Activated CD8-positive, alpha-beta T cell treated with anti-CD3 and anti-CD28 coated beads for 36 hours (primary cell): ENCODE measurements at regions not wholly inside any gene's neighbourhood (a gene's known extent, or its start where the extent isn't known, plus 50 kb on each side); places are given as distances from the start of the nearest gene placed in this dataset.

ENCODE experiments used
- ATAC-seq: fragments of 200-7000 bp; cut with Tn5 transposase; one replicate; pipeline ENCODE4 v1.10.0; 2021; ENCODE audit warnings: mild to moderate bottlenecking, moderate library complexity
- CTCF ChIA-PET: fragments of 350-600 bp; sonication (Branson Sonifier 250); formaldehyde crosslinking; loops from one replicate; lab custom pipeline; 2021; ENCODE audit warnings: antibody characterized with exemption; lab: Charles Lee
- POLR2A ChIA-PET: fragments of 350-600 bp; sonication (Branson Sonifier 250); formaldehyde crosslinking; loops from one replicate; lab custom pipeline; 2021; ENCODE audit warnings: antibody characterized with exemption; lab: Charles Lee
- DNase-seq: peaks from one replicate; pipeline ENCODE4 v3.0.0-alpha.2; 2020
- H3K27ac Mint-ChIP-seq: one replicate; pipeline ENCODE4 v1.8.0; 2021; ENCODE audit warnings: mild to moderate bottlenecking, mixed read lengths
- H3K27me3 Mint-ChIP-seq: one replicate; pipeline ENCODE4 v1.8.0; 2021; ENCODE audit warnings: mixed read lengths
- H3K36me3 Mint-ChIP-seq: one replicate; pipeline ENCODE4 v1.8.0; 2021; ENCODE audit warnings: low read depth, mixed read lengths
- H3K4me1 Mint-ChIP-seq: one replicate; pipeline ENCODE4 v1.8.0; 2021; ENCODE audit warnings: low read depth, mixed read lengths
- H3K4me3 Mint-ChIP-seq: one replicate; pipeline ENCODE4 v1.8.0; 2021; ENCODE audit warnings: mild to moderate bottlenecking, moderate library complexity, mixed read lengths
- H3K9me3 Mint-ChIP-seq: one replicate; pipeline ENCODE4 v1.8.0; 2021; ENCODE audit warnings: mixed read lengths
- intact Hi-C: fragments of 100-400 bp; cut with micrococcal nuclease; formaldehyde crosslinking; loops from one replicate; pipeline ENCODE4 v1.10.0; 2022
- TF ChIP-seq, protein P1 (sequence below): fragments of 200-600 bp; IDR thresholded peaks from one replicate; pipeline ENCODE4 v1.8.0; 2022; ENCODE audit warnings: antibody characterized with exemption, mild to moderate bottlenecking

DNA sequence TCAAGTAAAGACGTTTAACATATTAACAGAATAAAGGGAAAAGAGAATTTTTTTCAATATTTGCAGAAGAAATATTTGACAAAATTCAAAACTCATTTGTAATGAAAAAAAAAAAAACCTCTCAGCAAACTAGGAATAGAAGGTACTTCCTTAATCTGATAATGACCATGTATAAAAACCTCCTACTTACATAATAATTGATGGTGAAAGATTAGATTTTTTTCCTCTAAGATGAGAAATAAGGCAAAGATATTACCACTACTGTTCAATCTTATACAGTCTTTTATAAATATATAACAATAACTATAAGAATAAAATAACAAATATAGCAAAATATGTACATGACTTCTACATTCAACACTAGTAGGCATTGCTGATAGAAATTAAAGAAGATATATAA is 424.6 kb upstream of the KLF4 start:
- H3K9me3 Mint-ChIP-seq, result peaks cover 9% of the 10 kb centered on the region
- POLR2A ChIA-PET, result no interaction called here
- no peak for DNase-seq
- H3K27ac Mint-ChIP-seq, result no peak overlapping the region
- CTCF ChIA-PET, result no interaction called here
- no peaks in the 10 kb centered on the region for H3K4me1 Mint-ChIP-seq
- intact Hi-C loops, result no loop called here
- TF ChIP-seq, protein P1, sequence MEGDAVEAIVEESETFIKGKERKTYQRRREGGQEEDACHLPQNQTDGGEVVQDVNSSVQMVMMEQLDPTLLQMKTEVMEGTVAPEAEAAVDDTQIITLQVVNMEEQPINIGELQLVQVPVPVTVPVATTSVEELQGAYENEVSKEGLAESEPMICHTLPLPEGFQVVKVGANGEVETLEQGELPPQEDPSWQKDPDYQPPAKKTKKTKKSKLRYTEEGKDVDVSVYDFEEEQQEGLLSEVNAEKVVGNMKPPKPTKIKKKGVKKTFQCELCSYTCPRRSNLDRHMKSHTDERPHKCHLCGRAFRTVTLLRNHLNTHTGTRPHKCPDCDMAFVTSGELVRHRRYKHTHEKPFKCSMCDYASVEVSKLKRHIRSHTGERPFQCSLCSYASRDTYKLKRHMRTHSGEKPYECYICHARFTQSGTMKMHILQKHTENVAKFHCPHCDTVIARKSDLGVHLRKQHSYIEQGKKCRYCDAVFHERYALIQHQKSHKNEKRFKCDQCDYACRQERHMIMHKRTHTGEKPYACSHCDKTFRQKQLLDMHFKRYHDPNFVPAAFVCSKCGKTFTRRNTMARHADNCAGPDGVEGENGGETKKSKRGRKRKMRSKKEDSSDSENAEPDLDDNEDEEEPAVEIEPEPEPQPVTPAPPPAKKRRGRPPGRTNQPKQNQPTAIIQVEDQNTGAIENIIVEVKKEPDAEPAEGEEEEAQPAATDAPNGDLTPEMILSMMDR, result no peak
- no peaks in the 10 kb centered on the region for H3K36me3 Mint-ChIP-seq
- H3K4me3 Mint-ChIP-seq, result no peak overlapping the region
- H3K27me3 Mint-ChIP-seq, result no peaks in the 10 kb centered on the region
- ATAC-seq, result no peak

DNA sequence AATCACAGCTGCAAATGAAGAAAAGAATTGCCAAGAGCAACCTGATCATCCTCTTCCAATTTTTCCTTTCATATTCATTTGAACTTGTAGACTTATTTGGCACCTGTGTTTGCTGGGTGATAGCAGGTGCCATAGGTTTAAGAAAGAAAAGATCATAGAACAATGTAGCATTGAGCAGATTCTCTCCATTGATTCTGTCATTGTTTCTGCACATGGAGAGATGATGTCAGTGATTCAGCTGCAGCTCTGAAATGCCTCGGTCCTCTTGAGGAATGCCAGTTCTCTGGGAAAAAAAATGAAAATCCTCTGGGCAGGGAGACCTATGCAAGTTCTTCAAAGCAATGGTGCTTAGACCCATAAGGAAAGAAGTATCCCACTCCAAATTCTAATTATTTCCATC is 418.1 kb upstream of the KLF4 start:
- CTCF ChIA-PET, result no interaction called here
- intact Hi-C loops, result no loop called here
- Mint-ChIP-seq H3K4me3 (no peak overlapping the region), H3K27ac (no peak overlapping the region), H3K4me1 (no peaks in the 10 kb centered on the region), H3K27me3 (no peaks in the 10 kb centered on the region), H3K36me3 (no peaks in the 10 kb centered on the region), H3K9me3 (peaks cover 2% of the 10 kb centered on the region)
- TF ChIP-seq, protein P1, result no peak
- no peak for ATAC-seq
- POLR2A ChIA-PET, result no interaction called here
- no peak for DNase-seq

GRCh38 chr9:107907255-107907654 is 417.7 kb upstream of the KLF4 start:
- ChIA-PET CTCF (no interaction called here), POLR2A (no interaction called here)
- no peaks in the 10 kb centered on the region for H3K27me3 Mint-ChIP-seq
- peaks cover 2% of the 10 kb centered on the region for H3K9me3 Mint-ChIP-seq
- H3K27ac Mint-ChIP-seq, result no peak overlapping the region
- intact Hi-C loops, result no loop called here
- DNase-seq (no peak), ATAC-seq (no peak)
- TF ChIP-seq, protein P1, result no peak
- H3K4me1 Mint-ChIP-seq, result no peaks in the 10 kb centered on the region
- no peak overlapping the region for H3K4me3 Mint-ChIP-seq
- no peaks in the 10 kb centered on the region for H3K36me3 Mint-ChIP-seq

DNA sequence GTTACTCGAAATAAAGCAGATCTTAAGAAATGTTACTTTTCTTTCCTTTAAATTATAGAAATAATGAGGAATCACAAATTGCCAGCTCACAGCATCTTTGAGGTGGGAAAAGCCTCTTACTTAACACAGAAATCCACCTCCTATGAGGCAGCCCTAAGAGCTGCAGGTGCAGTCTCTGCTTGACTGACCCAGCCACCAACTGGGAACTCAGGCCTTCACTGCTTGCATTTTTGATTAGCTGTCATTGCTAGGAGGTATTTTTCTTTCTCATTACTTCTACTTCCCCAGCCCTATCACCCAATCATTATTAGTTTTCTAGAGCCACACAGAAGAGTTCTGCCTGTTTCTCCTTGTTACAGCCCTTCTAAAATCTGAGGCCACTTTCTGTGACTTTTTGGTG is 416.5 kb upstream of the KLF4 start:
- TF ChIP-seq, protein P1, result no peak
- Mint-ChIP-seq H3K4me3 (no peak overlapping the region), H3K4me1 (no peaks in the 10 kb centered on the region), H3K27me3 (no peaks in the 10 kb centered on the region), H3K9me3 (peaks cover under 1% of the 10 kb centered on the region), H3K36me3 (no peaks in the 10 kb centered on the region), H3K27ac (no peak overlapping the region)
- intact Hi-C loops, result no loop called here
- POLR2A ChIA-PET, result no interaction called here
- no peak for DNase-seq
- CTCF ChIA-PET, result no interaction called here
- ATAC-seq, result no peak

DNA sequence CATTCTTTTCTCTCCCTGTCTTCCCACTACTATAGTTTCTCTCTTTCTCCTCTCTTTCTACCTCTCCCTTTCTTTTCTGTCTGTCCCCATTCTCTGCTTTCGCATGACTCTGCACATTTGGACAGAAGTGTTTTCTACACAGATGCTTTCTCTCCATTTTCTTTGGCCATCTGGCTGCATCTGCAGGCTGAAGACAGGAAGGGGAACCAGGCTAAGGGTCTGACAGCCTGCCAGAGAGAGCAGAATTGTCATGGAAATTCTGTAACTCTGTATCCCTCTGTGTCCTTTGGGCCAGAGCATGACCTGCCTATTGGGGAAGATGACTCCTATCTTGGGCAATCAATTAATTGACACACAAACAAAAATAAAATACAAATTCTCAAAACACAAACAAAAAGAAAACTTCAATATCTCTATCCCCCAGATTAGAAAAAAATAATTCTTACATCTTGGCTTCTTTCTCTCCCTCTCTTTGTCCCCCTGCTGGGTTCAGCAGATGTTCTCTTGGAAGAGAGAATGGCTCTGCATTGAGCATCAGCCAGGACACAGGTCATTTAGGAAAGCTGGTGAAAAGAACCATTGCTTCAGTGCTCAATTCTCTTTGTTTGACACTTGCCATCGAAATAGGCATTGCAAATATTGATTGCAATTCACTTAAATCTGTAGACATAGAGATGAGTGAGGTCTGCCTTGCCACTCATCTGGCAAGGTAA is 415.9 kb upstream of the KLF4 start:
- no peak overlapping the region for H3K27ac Mint-ChIP-seq
- H3K9me3 Mint-ChIP-seq, result no peaks in the 10 kb centered on the region
- intact Hi-C loops, result no loop called here
- DNase-seq, result no peak
- no peaks in the 10 kb centered on the region for H3K4me1 Mint-ChIP-seq
- ATAC-seq, result no peak
- TF ChIP-seq, protein P1, result no peak
- H3K27me3 Mint-ChIP-seq, result no peaks in the 10 kb centered on the region
- POLR2A ChIA-PET, result no interaction called here
- H3K4me3 Mint-ChIP-seq, result no peak overlapping the region
- CTCF ChIA-PET, result no interaction called here
- H3K36me3 Mint-ChIP-seq, result no peaks in the 10 kb centered on the region
